ENCODE measurements at regions not wholly inside any gene's neighbourhood (a gene's known extent, or its start where the extent isn't known, plus 50 kb on each side); places are given as distances from the start of the nearest gene placed in this dataset.

- peak in 2 of 3 experiments; percentile 8 to 23 for TF ChIP-seq CTCF (IDR thresholded peaks at IDR 0.05)
- H3K9me3 ChIP-seq = peaks cover 0 to 6% of the 10 kb centered on the region in 2 donors
- H3K27me3 ChIP-seq = no peaks in the 10 kb centered on the region
- H3K4me1 ChIP-seq = peaks cover 5 to 7% of the 10 kb centered on the region in 2 donors
- H3K27ac ChIP-seq = no peak overlapping the region
- DNase-seq (ENCODE audit: low spot score in 2 of 2) = peak; percentile 44 to 73
- no peaks in the 10 kb centered on the region for H3K36me3 ChIP-seq
- intact Hi-C loops (cut with DNase I) = no loop called here
- no peak overlapping the region for H3K4me3 ChIP-seq
These were observed 136.8 kb upstream of the OTOS start for GRCh38 chr2:240277073-240277806.

- Histone ChIP-seq H3K4me3 (no peak overlapping the region), H3K27me3 (no peaks in the 10 kb centered on the region), H3K9me3 (peaks cover 0 to 4% of the 10 kb centered on the region in 2 donors), H3K4me1 (peaks cover 5 to 7% of the 10 kb centered on the region in 2 donors), H3K36me3 (no peaks in the 10 kb centered on the region), H3K27ac (no peak overlapping the region)
- TF ChIP-seq CTCF (IDR thresholded peaks at IDR 0.05) = no peak
- intact Hi-C loops (cut with DNase I) = no loop called here
- DNase-seq (ENCODE audit: low spot score in 2 of 2) = peak in 1 of 2 donors; percentile 59
These were observed 137.5 kb upstream of the OTOS start for GRCh38 chr2:240277807-240278522.

- Histone ChIP-seq H3K27me3 (no peaks in the 10 kb centered on the region), H3K27ac (no peak overlapping the region), H3K36me3 (no peaks in the 10 kb centered on the region), H3K4me1 (peaks cover 5 to 7% of the 10 kb centered on the region in 2 donors), H3K9me3 (peaks cover 0 to 4% of the 10 kb centered on the region in 2 donors), H3K4me3 (no peak overlapping the region)
- intact Hi-C loops (cut with DNase I) = no loop called here
- no peak for TF ChIP-seq CTCF (IDR thresholded peaks at IDR 0.05)
- no peak for DNase-seq (ENCODE audit: low spot score in 2 of 2)
These were observed 138.2 kb upstream of the OTOS start for GRCh38 chr2:240278661-240279060.

GRCh38 chr2:240280621-240281020, 140.2 kb upstream of the OTOS start:
- no peak for DNase-seq (ENCODE audit: low spot score in 2 of 2)
- Histone ChIP-seq H3K4me3 (no peak overlapping the region), H3K4me1 (peaks cover 5 to 7% of the 10 kb centered on the region in 2 donors), H3K36me3 (no peaks in the 10 kb centered on the region), H3K27ac (no peak overlapping the region), H3K27me3 (no peaks in the 10 kb centered on the region), H3K9me3 (peaks cover 0 to 4% of the 10 kb centered on the region in 2 donors)
- TF ChIP-seq CTCF (IDR thresholded peaks at IDR 0.05) = no peak
- intact Hi-C loops (cut with DNase I) = no loop called here

GRCh38 chr2:240284503-240285259, 144.2 kb upstream of the OTOS start:
- TF ChIP-seq CTCF (IDR thresholded peaks at IDR 0.05) = no peak
- intact Hi-C loops (cut with DNase I) = no loop called here
- Histone ChIP-seq H3K27me3 (no peaks in the 10 kb centered on the region), H3K9me3 (peaks cover 0 to 4% of the 10 kb centered on the region in 2 donors), H3K4me1 (no peaks in the 10 kb centered on the region), H3K36me3 (no peaks in the 10 kb centered on the region), H3K27ac (no peak overlapping the region), H3K4me3 (no peak overlapping the region)
- no peak for DNase-seq (ENCODE audit: low spot score in 2 of 2)

All from ascending aorta (tissue), 2 donors.